NCI-H1694 treated with DMSO at 0.1 percent for 48 hours (cell line): ENCODE measurements at regions not wholly inside any gene's neighbourhood (a gene's known extent, or its start where the extent isn't known, plus 50 kb on each side); places are given as distances from the start of the nearest gene placed in this dataset.

Experiments
- DNase-seq: peaks from one replicate; lab custom pipeline; 2025; lab: John Stamatoyannopoulos, UW

DNA sequence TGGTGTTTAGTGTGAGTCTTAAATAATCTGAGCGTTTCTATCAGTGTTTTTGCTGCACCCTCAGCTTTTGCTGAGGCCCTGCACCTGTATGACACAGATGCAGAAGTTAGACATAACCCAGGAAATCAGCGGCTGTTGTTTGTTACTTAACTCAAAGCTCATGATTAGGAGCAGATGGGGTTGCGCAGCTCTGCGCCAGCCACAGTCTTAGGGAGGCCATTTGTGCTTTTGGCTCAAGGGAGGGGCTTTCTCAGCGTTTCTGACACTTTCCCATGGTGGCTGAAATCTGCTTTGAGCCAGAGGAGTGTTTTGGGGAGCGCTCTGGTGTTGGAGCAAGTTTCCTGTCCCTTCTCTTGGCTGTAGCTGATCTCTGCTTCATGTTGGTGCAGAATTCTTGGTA lies 433.8 kb downstream of the NAF1 start:
- no peak for DNase-seq

DNA sequence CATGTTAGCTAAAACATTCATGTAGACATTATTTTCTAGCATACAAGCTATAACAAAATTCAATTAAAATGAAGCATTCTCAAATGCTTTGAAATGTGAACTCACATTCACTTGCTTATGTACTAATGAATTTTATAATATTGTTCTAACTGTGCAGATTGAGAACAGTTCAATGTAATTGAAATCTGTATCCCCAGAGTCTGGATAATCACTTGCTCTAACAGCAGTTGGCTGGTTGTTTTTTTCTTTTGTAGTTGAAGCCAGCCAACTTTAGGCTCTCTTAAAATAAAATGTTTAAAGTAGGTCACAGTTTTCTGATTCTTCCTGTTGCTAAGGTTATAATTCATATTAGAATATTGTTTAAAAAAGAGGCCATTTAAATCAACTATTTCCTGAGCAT lies 438.9 kb downstream of the NAF1 start:
- no peak for DNase-seq

DNA sequence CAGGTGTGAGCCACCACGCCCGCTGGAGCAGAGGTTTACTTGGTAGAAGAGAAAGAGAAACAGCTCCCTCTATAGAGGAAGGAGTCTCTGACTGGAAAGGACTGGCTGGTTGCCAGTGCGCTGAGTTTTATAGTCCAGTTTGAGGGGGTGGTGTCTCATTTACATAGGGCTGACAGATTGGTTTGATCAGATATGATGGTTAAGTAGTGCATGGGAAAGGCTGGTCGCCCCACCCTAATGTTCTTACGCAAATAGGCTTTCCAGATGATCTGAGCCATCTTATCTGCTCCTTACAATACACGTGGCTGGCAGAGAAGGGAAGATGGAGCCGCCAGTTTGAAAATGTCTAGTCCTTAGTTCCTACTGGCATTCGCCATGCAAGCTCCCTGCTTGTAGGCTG lies 439.5 kb downstream of the NAF1 start:
- DNase-seq, result no peak

DNA sequence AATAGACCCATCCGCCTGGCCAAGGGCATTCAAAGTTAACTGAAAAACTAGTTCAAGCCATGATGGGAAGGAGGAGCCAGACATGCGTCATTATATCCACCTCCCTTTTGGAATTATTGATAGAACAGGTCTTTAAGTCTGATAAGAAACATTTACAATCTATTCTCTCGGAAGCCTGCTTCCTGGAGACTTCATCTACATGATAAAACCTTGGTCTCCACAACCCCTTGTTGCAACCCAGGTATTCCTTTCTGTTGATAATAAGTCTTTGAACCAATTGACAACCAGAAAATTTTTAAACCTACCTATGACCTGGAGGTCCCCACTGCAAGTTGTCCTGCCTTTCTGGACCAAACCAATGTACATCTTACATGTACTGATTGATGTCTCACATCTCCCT lies 451.3 kb downstream of the NAF1 start:
- no peak for DNase-seq

DNA sequence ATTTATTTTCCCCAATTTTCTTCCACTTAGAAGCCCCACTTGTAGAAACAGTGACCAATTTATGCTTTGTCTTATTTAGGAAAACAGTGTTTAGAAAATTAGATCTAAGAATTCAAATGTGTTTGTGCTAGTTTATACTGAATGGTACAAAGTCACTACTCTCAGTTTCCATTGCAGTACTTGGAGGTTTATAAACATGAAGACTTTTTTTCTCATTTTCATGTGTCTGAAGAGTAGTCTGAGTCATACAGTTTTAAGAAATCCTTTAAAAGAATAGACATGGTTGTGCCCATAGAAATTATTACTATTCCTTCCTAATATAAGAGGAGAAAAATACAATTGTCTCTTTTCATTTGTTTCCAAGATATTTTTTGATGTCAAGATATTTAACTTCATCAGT lies 458.7 kb downstream of the NAF1 start:
- no peak for DNase-seq

DNA sequence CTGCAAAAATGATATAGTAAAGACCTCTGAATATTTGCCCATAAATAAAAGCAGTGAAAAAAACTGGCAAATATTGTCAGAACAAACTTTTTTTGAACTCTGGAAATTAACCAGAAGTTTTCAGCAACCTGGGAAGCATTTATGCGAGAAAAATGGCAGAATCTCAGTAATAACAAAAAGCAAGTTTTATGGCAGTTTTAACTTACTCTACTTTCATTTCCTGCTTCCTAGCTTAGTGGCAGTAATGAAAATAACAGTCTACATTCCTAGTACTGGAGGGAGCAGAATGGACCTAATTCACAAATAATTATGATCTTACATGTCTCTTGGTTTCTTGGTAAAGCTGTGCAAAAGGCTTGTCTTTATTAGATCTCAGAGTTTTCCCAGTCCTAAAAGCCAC lies 460.1 kb downstream of the NAF1 start:
- no peak for DNase-seq

DNA sequence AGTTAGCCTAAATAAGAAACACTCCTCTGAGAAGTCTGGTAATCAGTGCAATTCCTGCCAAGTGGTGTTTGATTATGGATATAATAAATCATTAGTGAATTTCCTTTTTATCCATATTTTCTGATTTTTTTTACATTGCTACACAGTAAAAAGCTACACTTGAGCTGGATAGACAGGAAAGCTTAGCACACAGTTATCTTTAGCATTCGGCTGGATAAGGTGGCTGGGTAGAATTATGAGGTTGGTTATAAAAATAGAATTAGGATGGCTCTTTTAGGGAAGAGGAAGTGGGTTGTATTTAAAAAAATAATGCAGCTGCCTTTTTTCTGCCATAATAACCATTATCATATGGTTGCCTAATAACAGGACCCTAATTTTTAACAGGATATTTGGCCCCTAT lies 460.6 kb downstream of the NAF1 start:
- no peak for DNase-seq

DNA sequence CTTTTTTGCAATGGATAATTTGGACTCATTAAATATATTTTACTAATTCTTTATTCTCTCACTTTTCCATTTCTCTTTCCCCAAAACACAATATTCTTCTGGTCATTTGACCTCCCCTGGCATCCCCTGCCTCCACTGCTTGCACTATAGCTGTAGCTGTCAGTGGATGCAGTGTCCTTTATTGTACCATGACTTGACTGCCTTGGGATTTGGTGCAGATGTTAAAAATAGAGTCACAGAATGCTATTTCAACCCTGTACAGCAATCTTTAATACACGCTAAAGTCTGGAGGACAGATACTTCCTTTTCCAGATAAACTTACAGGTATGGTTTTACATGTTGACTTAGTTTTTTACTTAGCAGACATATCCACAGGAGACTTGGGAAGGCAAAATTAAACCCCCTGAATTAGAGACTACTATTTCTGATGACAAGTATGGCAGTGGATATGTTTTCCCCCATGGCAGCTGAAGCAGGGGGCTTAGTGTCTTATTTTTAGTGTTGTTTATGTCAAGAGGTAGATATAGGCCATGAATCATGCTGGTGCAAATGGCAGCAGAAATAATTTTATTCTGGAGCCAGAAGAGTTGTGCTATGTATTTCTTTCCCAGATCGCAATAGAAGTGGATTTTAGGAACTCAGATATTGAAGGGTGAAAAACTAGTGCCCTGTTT lies 461.4 kb downstream of the NAF1 start:
- no peak for DNase-seq

DNA sequence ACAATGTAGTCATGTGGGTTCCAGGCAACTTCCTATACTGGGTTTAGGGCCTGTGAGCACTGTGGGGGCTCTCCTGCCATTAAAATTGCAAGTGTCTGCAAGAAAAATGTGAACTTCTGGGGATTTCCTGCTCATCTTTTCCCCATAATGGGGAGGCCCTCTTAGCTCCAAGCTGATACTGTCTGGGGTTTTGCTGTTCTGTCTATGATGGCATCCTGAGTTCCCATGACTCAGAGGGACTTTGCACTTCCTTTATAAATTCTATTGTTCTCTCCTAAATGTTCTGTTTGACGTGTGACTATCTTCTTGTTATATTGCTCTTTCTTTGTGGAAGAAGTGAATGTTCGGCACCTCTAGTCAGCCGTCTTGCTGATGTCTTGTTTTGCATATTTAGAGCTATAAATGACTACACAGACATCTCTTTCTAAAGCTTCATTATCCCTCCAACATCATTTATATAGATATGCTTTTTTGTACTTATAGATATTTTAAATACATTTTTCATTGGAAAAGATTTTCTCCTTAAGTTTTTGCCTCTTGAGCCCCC lies 465.8 kb downstream of the NAF1 start:
- no peak for DNase-seq

DNA sequence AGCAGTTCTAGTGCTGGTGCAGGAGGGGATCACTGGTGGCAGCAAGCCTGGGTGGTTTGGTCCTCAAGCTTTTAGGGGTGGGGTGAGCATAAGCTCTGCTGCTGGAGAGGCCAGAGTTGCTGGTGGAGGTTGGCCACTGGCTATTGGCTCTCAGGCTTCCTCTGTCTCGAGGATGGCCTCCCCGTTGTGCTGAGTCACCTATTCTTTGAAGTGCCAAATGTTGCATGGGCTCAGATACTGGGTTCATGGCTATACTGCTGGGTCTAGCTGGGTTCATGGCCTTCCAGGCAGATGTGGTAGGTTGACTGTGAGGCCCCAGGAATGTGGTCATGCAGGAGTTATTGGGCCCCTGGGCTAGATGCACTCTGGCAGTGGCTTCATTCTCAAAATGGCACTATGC lies 466.3 kb downstream of the NAF1 start:
- DNase-seq, result no peak

DNA sequence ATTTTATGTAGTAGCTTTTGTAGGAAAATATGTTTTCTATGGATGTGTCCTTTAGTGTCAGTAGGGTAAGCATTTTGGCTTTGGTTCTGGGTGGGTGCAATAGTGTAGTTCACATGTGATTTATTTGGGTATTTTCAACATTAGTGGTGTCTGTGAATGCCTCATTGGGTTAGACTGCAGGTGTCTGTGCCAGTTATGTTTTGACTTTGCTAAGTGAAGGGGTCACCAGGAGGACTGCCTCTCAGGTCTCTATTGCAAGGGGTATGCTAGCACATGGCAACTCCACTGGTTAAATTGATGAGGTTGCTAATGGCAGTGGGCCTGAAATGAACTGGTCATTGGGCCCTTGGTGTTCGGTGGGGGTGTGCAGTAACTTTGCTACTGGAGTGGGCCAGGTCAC lies 467.1 kb downstream of the NAF1 start:
- no peak for DNase-seq

DNA sequence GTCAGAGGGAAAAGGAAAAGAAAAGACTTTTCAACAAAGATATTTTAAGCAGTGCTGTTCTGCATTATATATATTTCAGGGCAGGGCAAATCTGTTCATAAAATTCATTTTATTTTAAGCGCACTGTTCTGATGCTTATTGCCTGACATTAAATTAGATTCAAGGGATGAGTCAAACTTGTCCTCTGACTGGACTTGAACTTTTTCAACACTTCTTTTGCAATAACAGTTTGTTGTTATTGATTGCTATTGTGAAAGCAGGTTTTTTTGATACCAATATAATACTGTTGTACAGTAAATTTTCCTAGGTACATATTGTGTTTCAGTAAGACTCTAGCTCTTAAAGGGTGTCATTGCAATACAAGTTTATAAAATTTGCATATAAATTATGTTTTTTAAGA lies 481.3 kb downstream of the NAF1 start:
- DNase-seq, result no peak

DNA sequence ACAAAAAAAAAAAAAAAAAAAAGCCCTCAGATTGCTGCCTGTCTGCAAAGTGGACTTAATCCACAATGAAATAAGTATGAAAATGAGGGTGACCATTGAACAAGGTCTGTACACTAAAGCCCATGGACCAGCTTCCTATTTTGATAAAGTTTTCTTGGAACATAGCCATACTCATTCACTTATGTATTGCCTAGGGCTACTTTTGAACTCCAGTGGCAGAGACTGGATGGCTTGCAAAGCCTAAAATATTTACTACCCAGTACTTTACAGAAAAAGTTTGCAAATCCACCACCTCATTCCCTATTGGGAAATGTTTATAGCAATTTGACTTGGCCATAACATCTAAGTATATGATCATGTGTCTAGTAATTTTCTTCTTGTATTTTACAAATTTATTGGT lies 481.7 kb downstream of the NAF1 start:
- DNase-seq, result no peak

DNA sequence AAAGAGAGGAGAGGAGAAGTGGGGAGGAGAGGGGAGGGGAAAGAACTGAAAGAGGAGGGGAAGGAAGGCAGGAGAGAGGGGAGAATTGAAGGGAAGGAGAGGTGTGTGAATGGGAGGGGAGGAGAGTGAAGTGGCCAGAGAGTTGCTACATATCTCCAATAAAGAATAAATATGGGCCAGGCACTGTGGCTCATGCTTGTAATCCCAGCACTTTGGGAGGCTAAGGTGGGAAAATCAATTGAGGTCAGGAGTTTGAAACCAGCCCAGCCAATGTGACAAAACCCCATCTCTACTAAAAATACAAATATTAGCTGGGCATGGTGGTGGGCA lies 482.4 kb downstream of the NAF1 start:
- DNase-seq, result no peak

DNA sequence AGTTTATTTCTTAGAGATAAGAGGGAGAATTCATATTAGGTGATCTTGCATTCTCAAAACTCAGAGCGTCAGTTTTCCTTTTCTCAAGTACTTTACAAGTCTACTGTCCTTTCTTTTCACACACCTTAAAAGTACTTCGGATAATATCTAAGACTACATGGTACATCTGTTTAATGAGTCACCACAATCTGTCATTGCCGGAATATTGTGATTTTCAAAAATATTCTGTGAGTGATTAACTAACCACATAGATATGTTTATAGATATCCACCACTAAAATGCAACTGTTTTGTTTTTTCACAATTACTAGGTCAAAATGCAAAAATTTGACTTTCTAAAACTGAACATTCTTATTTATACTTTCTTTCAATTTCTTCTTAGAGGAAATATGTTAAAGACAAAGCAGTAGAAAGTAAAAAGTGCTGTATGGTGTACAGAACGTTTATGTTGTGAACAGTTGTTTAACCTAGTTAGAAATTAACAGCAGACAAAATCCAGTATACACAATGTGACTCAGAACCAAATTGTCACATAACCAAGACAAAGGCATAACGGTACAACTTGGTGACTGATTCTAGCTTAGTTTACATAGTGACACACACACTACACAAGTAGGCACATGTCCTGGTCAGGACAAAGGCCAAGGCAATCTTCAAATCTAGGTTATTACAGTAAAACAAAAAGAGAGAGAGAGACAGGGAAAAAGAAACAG lies 482.9 kb downstream of the NAF1 start:
- DNase-seq, result no peak

DNA sequence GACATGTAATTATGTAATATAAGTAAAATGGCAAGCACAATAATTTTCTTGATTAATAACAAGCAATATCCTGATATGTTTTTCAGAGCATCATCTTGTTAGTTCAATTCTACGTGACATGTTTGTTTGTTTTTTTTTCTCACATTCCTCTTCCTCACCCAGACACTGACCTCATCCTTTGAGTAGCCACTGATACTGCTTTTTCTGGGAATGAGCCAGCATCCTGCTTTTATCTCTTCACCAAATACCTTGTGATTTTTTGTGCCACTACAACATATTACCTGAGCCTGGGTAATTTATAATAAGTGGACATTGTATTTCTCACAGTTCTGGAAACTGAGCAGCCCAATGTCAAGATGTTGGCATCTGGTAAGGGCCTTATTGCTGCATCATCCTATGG lies 484.0 kb downstream of the NAF1 start:
- no peak for DNase-seq

DNA sequence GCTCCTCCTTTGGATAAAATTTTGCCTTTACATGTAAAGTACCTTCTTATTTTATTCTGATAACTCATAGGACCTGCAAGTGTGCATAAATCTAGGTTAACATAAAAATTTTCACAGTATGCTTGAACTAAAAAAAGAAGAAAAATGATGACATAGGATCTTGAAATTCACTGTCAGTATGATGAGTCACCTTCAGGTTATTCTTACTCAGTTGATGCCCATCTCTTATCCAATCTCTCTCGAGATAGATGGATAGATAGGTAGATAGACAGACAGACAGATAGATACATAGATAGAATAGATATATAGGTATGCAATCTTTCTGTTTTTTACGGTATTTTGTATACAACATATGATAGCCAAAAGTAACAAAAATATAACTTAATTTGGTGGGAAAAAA lies 485.5 kb downstream of the NAF1 start:
- no peak for DNase-seq

DNA sequence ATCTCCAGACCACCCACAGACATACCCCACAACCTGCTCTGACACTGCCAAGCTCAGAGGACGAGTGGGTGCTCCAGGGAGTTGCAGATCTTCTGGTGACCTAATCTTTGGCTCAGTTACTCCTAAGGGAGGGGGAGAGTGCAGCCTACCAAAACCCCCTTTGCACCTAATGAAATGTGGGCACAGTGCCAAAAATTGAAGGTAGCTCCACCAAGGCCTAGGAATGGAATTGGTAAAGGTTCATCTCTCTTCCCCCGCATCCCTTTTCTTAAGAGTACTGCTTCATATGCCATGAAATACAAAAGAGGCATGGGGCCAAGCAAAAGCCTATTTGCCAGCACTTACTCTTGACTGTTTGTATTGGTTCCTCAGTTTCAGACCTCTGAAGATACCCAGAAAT lies 491.0 kb downstream of the NAF1 start:
- DNase-seq, result no peak

DNA sequence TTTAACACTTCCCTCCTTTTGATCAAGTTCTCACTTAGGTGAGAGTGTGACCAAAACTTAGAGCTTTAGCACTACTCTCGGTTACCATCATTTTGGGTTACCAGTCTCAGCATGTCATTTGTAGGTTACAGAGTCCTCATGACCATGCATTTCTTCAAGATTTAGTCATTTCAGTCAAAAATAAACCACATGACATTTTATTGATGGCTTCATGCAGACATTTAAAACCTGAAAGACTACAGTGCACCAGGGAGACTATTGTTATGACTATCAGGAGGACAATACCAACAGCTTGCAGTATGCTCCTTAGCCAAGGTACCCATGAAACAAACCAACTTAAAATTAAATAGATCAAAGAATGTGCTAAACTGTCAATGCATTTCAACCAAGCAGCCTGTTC lies 498.1 kb upstream of the FSTL5 start:
- DNase-seq, result no peak

DNA sequence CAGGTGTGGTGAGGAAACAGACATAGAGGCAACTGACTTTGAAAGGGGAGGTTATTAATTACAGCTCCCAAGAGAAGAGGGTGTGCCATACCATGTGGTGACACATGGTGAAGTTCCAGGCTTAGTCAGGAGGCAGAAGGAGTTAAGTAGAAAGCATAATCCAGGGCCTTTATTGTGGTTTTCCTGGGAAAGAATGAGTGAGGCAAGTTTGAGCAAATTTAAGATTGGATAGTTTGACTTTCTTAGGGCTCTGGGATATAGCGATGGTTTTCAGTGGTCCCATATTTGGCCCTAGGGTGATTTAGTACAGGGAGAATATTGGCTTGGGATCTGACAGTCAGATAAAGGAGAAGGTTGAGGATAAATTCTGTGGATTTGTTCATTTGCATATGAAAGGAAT lies 495.9 kb upstream of the FSTL5 start:
- no peak for DNase-seq

DNA sequence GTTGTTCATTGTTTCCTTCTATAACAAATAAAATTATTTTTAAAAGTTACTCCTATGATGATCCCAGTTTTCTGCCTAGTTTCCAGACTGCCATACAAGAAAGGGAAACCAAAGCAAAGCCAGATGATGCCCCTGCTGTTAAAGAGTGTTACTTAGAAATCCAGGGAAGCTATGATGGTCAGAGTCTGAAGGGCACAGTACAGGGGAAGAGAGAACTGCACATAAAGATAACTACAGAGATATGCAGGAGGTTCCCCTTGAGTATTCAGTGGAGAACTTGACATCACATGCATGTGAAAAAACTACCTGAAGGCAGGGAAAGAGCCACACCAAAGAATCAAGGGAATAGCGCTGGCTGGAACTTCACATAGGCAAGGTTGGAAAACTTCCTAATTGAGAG lies 494.2 kb upstream of the FSTL5 start:
- no peak for DNase-seq

DNA sequence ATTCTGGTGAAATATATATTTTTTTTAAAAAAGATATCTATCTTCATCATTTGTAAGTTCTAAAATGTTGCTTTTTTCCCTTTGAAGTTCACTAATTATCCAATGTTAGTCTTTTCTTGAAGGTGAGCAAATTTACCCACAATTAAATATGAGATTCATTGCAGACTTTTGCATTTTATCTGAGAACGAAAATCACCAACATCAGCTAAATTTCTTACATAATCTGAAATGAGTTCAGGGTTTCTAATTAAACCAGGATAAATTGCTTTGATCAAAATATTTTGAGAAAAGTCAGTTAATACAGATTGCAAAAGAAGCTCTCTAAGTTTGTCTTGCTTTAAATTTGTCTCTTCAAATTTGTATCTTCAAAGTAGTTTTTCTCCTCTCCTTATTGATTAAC lies 486.4 kb upstream of the FSTL5 start:
- DNase-seq, result no peak

DNA sequence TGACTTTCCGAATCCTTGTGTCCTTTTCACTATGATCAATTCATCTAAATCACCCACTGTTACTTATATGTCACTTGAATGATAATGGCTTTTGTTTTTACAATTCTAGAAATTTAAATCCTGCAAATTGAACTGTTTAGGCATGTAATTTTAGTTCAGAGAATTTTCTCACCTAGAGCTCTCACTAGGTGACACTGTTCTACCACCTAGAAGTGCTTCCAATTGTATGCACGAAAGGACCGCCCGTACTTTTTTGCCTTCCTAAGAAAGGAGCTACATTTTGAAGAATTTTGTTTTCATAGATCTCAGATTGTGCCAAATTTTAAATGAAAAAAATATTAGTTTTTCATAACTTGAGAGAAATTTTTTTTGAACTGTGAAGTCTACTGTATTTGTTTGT lies 481.6 kb upstream of the FSTL5 start:
- no peak for DNase-seq

DNA sequence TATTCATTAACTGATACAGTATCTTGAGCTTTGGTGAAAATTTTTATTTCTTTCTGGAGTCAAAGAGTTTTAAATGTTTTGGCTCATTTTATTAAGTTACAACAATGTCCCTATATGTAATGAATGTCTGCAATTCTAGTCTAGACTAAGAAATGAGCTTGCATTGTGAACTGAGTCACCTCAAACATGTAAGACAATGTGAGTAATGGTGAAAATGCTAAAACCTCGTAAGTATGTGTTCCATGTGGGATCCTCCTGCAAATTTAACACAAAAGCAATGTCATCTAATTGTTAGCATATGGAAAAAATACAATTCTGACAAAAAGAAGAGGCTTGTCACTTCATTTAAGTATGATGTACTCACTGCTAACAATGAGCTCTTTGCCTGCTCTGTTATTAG lies 480.5 kb upstream of the FSTL5 start:
- DNase-seq, result no peak
